ENCODE measurements at regions not wholly inside any gene's neighbourhood (a gene's known extent, or its start where the extent isn't known, plus 50 kb on each side); places are given as distances from the start of the nearest gene placed in this dataset.
"Not testable (repeated sequence)": the region's sequence is repeated elsewhere in the genome, so short reads cannot be mapped to it uniquely, and the experiment has no call there.

GRCh38 chr6:16882230-16882629 lies 121.0 kb upstream of the ATXN1 start:
- H3K4me3 ChIP-seq (ENCODE audit: low read length) = no peak overlapping the region
- no peak for DNase-seq (ENCODE audit: low read depth, low spot score)

- H3K4me3 ChIP-seq (ENCODE audit: low read length); DNase-seq (ENCODE audit: low read depth, low spot score): not testable (repeated sequence)
These were observed 115.6 kb upstream of the ATXN1 start for GRCh38 chr6:16876852-16877251.

GRCh38 chr6:16876201-16876600 lies 114.9 kb upstream of the ATXN1 start:
- DNase-seq (ENCODE audit: low read depth, low spot score) = no peak

GRCh38 chr6:16873698-16874097 lies 112.4 kb upstream of the ATXN1 start:
- DNase-seq (ENCODE audit: low read depth, low spot score) = no peak
- no peak overlapping the region for H3K4me3 ChIP-seq (ENCODE audit: low read length)

More at GRCh38 chr6:16876201-16876600, 114.9 kb upstream of the ATXN1 start:
- H3K4me3 ChIP-seq (ENCODE audit: low read length) = no peak overlapping the region

- DNase-seq (ENCODE audit: low read depth, low spot score) = no peak
- no peak overlapping the region for H3K4me3 ChIP-seq (ENCODE audit: low read length)
These were observed 111.4 kb upstream of the ATXN1 start for GRCh38 chr6:16872543-16873235.

- DNase-seq (ENCODE audit: low read depth, low spot score) = no peak
- H3K4me3 ChIP-seq (ENCODE audit: low read length) = no peak overlapping the region
These were observed 109.8 kb upstream of the ATXN1 start for GRCh38 chr6:16871047-16871446.

GRCh38 chr6:16868968-16869367 lies 107.7 kb upstream of the ATXN1 start:
- no peak for DNase-seq (ENCODE audit: low read depth, low spot score)
- no peak overlapping the region for H3K4me3 ChIP-seq (ENCODE audit: low read length)

GRCh38 chr6:16857969-16858592 lies 96.8 kb upstream of the ATXN1 start:
- H3K4me3 ChIP-seq (ENCODE audit: low read length) = no peak overlapping the region
- no peak for DNase-seq (ENCODE audit: low read depth, low spot score)

- DNase-seq (ENCODE audit: low read depth, low spot score) = no peak
- no peak overlapping the region for H3K4me3 ChIP-seq (ENCODE audit: low read length)
These were observed 94.2 kb upstream of the ATXN1 start for GRCh38 chr6:16855460-16855859.

GRCh38 chr6:16854986-16855385 lies 93.7 kb upstream of the ATXN1 start:
- H3K4me3 ChIP-seq (ENCODE audit: low read length) = no peak overlapping the region
- no peak for DNase-seq (ENCODE audit: low read depth, low spot score)

GRCh38 chr6:16852671-16853070 lies 91.4 kb upstream of the ATXN1 start:
- DNase-seq (ENCODE audit: low read depth, low spot score) = no peak
- no peak overlapping the region for H3K4me3 ChIP-seq (ENCODE audit: low read length)

- H3K4me3 ChIP-seq (ENCODE audit: low read length) = no peak overlapping the region
- DNase-seq (ENCODE audit: low read depth, low spot score) = no peak
These were observed 90.5 kb upstream of the ATXN1 start for GRCh38 chr6:16851758-16852157.

GRCh38 chr6:16851044-16851540 lies 89.8 kb upstream of the ATXN1 start:
- DNase-seq (ENCODE audit: low read depth, low spot score) = no peak
- H3K4me3 ChIP-seq (ENCODE audit: low read length) = no peak overlapping the region

GRCh38 chr6:16850681-16851026 lies 89.4 kb upstream of the ATXN1 start:
- no peak overlapping the region for H3K4me3 ChIP-seq (ENCODE audit: low read length)
- DNase-seq (ENCODE audit: low read depth, low spot score) = no peak

GRCh38 chr6:16849988-16850680 lies 88.9 kb upstream of the ATXN1 start:
- H3K4me3 ChIP-seq (ENCODE audit: low read length) = no peak overlapping the region
- no peak for DNase-seq (ENCODE audit: low read depth, low spot score)

GRCh38 chr6:16849280-16849987 lies 88.2 kb upstream of the ATXN1 start:
- H3K4me3 ChIP-seq (ENCODE audit: low read length) = no peak overlapping the region
- DNase-seq (ENCODE audit: low read depth, low spot score) = no peak

- H3K4me3 ChIP-seq (ENCODE audit: low read length) = no peak overlapping the region
- DNase-seq (ENCODE audit: low read depth, low spot score) = no peak
These were observed 85.1 kb upstream of the ATXN1 start for GRCh38 chr6:16846399-16846778.

GRCh38 chr6:16844183-16844582 lies 82.9 kb upstream of the ATXN1 start:
- no peak for DNase-seq (ENCODE audit: low read depth, low spot score)
- H3K4me3 ChIP-seq (ENCODE audit: low read length) = no peak overlapping the region

GRCh38 chr6:16842676-16843075 lies 81.4 kb upstream of the ATXN1 start:
- no peak overlapping the region for H3K4me3 ChIP-seq (ENCODE audit: low read length)
- no peak for DNase-seq (ENCODE audit: low read depth, low spot score)

- DNase-seq (ENCODE audit: low read depth, low spot score) = no peak
- no peak overlapping the region for H3K4me3 ChIP-seq (ENCODE audit: low read length)
These were observed 80.0 kb upstream of the ATXN1 start for GRCh38 chr6:16841241-16841640.
